ENCODE measurements at regions not wholly inside any gene's neighbourhood (a gene's known extent, or its start where the extent isn't known, plus 50 kb on each side); places are given as distances from the start of the nearest gene placed in this dataset.
A peak's percentile ranks its signal among the peaks of the same experiment; 100 is the strongest.
"Not testable (repeated sequence)": the region's sequence is repeated elsewhere in the genome, so short reads cannot be mapped to it uniquely, and the experiment has no call there.

DNA sequence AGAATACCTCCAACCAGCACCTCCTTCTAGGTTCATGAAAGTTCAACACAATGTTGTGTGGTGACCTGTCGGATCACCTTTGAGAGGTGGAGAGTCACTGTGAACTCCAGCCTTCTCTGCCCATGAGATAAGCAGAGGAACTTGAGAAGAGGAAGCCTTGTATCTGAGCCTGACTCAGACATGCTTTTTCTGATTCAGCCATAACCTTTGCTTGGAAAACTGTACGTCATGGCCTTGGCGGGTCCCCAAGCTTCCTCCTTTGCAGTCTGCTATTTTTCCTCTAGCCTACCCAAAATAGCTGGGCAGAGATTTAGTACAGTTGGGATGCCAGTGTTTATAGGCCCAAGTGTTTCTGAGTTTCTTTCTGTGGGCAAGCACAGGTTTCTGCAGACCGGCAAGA, 274.7 kb downstream of the CETN3 start:
- DNase-seq (ENCODE audit: low read depth) = peak; percentile 69

DNA sequence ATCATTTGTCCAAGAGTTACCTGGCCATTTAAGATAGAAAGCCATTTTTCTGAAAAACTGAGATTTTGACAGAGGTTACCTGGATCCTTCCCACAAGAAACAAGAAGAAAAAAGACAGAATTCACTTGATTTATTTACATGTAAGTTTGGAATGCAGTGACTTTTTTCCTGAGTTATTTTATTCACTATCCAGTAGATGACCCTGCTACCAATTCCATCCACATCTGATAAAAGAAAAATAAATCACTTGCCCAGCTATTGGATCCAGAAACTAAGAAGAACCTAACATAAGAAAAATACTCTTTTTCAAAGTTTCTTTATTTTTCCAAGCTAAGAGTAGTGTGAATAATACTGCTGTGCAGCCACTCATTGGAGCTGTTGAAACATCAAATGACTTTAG, 275.2 kb downstream of the CETN3 start:
- DNase-seq (ENCODE audit: low read depth) = no peak

DNA sequence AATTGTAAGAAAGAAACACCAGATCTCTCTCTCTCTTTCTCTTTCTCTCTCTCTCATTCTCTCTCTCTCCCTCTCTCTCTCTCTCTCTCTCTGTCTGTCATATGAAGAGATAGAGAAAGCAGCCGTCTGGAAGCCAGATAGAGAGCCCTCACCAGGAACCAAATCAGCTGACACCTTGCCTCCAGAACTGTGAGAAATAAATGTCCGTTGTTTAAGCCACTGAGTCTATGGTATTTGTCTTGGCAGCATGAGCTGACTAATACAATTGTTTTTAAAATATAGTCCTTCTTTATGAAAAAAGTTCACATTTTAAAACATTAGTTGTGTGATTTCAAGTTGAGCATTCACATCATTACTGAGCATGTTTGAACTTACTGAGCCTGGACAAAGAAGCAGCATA, 275.6 kb downstream of the CETN3 start:
- DNase-seq (ENCODE audit: low read depth) = no peak

DNA sequence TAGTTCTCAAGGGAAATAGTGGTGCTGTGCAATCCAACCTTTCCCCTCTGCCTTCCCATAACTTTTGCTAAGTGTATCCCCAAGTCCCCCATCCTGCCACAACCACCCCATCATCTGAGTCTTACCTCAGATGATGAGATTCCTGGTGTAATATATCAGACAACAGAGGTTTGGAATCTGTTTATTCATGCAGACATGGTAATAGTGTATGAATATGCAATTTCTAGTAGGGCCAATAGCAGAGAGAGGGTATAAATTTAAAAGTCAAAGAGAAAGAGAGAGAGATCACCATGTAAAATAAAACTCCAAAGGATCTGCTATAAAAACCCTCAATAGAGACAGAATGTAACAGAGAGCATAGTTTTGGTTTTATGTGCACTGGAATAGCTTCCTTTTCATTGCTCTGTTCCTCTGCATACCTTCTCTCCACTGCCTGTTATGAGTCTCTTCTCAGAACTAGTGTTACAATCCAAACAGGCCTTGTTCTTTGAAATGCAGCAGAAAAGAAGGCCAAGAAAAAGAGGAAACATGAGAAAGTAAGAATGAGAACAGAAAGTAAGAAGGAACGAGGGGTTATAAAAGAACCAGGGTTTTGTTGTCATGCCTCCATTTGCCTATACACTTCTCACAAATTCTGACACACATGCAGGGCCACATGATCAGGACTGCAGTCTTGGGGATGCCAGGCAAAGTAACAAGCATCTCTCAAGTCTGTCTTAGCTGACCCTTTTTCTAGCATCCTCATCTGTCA, 278.0 kb downstream of the CETN3 start:
- no peak for DNase-seq (ENCODE audit: low read depth)

DNA sequence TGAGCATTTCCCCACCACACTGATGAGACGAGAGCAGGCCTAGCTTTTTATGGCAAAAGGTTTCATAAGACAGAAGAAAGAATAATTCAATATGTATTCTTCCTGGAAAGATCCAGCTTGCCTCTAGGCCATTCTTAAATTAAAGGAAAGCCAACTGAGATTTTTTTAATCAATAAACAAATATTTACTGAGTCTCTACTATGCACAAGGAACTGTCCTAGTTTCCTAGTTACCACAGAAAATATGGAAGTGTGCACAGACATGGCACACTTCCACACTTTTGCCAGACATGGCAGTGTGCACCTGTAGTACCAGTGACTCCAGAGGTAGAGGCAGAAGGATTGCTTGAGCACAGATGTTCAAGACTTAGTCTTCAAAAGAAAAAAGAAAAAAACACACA, 281.0 kb downstream of the CETN3 start:
- DNase-seq (ENCODE audit: low read depth) = no peak

DNA sequence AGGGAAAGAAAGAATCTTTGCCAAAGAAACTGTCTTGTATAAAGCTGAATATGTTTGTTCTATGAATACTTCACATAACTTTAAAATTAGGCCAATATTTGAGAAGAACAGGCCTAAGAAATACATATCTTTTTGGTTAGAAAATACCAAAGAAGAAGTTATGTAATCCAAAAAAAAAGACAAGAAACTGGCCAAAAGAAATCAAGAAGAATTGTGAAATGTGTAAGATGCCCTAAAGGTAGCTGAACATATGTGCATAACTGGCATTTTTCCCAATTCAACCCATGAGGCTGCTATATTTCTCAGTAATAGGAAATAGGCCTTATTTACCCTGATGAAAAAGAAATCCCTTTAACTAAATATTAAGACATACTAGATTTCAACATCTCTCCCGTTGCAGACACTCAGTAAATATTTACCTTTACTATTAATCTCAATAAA, 290.0 kb downstream of the CETN3 start:
- DNase-seq (ENCODE audit: low read depth) = no peak

DNA sequence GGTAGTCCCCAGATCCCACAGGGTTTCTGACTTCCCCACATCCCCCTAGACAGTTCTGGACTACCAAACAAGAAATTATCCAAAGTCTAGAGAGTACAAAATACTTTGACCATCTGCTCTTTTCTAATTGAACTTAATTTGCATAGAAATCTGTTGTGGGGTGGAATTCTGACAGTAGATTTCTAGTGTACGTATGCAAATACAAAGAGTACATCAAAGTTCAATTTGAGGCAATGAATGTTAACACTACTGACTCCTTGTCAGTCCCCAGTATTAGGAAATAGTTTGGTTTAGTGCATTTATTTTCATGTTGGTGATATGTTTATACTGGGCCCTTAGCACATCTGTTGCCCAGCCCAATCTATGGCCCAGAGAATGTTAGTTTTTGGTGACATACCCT, 292.6 kb downstream of the CETN3 start:
- DNase-seq (ENCODE audit: low read depth) = no peak

DNA sequence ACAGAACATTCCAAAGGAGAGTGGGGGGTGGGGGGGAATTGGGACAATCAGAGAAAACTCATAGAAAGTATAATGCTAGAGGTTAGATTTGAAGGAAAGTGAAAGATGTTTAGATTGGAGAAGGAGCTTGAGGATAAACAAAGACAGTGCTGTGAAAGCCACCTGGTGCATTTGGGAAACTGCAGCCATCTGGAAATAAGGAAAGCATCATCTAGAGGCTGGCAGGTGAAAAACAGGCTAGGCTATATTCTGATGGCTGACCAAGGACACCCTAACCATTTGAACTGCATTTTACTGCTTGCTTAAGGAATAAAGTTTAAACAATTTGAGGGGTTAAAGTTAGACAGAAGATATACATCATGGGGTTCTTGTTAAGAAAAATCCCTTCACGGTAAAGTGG, 296.4 kb downstream of the CETN3 start:
- no peak for DNase-seq (ENCODE audit: low read depth)

DNA sequence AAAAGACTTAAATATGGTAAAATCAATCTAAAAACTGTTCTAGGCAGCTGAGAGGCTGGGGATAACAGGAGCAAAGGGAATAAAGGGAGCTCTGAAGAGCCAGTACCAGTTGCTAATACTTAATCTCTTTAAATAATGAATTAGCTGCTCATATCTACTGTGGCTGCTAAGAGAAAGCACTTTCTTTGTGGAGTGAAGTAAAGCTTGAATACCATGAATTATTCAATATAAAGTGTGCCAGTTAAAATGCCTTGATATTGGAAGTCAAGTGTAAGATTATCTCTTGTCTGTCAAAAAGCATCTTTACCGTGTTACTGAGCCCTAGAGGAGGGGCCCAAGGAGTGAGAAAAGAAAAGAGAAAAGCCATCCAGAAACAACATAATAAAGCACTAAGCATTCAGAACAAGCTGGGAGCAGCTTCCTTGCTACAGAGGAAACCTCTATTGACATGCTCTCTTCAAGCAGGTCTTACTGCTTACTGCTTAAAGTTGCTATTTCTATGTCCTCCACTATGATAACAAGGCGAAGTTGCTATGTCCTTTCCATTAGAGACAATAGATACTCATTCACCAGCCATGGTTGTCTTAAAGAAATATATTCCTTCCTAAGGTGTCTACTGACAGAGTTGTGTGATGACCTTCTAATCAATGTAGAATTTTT, 297.4 kb downstream of the CETN3 start:
- DNase-seq (ENCODE audit: low read depth) = no peak

DNA sequence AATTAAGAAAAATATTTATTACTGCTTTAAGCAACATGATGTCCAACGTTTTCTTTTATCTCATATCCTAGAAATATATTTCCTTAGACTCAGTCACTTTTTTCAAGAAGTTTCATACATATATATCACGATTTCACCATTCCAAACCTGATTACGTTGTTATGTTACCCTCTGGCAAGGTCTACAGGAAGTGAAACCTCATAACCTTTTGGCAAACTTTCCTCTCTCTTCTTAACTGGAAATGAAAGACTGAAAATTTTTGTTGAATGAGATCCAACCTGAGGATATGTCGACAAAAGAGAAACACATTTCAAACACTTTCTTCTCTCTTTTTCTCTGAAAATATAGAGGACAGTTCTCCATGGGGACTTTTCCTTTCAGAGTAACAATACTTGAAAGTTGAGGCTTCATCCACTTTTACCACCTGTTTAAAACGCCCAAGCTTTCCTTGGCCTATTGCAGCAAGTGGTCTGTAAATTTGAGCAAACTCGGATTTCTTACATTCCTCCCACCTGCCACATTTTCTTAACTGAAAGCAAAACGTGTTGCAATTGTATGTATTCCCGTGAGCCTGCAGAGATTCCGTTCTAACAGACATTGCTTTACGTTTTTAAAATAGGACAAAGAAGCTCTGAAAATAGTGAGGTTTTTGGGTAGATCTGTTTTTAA, 298.1 kb downstream of the CETN3 start:
- no peak for DNase-seq (ENCODE audit: low read depth)

DNA sequence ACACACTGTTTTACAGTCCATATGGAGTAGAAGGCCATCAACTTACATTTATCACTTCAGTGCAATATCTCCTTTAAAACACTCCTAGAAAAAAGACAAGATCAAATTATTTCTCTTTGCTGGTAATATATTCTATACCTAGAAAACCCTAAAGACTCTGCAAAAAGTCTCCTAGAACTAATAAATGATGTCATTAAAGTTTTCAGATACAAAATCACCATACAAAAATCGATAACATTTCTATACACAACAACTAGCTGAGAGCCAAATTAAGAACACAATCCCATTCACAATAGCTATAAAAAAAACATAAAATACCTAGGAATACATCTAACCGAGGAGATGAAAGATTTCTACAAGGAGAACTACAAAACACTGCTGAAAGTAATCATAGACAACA, 300.3 kb downstream of the CETN3 start:
- DNase-seq (ENCODE audit: low read depth) = no peak

DNA sequence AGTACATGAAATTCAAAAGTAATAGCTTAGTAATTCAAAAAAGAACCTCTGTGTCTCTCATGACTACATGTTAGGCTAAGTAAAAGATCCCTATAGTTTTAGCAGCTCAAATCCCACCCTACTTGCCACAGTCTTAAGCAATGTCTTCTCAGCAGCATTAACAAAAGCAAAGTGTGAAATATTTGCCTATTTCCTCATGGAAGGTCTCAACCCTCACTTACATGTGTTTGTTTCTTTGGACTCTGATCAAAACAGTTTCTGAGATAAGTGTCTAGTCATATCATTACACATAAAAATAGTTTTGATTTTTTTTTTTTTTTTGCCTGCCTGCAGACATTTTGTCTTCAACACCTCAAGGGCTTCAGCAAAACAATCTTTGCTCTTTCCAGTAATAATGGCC, 310.5 kb downstream of the CETN3 start:
- DNase-seq (ENCODE audit: low read depth) = no peak

DNA sequence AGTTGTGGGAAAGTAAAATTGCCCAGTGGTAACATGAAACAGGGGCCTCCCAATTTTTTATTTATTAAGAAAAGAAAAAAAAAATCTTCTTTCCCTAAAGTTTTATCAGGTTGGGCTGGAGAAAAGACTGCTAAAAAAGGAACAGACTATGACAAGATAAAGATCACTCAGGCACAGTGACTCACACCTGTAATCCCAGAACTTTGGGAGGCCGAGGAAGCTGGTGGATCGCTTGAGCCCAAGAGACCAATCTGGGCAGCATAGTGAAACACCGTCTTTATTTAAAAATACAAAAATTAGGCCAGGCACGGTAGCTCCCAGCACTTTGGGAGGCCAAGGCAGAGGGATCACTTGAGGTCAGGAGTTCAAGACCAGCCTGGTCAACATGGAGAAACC, 312.5 kb downstream of the CETN3 start:
- DNase-seq (ENCODE audit: low read depth) = no peak

DNA sequence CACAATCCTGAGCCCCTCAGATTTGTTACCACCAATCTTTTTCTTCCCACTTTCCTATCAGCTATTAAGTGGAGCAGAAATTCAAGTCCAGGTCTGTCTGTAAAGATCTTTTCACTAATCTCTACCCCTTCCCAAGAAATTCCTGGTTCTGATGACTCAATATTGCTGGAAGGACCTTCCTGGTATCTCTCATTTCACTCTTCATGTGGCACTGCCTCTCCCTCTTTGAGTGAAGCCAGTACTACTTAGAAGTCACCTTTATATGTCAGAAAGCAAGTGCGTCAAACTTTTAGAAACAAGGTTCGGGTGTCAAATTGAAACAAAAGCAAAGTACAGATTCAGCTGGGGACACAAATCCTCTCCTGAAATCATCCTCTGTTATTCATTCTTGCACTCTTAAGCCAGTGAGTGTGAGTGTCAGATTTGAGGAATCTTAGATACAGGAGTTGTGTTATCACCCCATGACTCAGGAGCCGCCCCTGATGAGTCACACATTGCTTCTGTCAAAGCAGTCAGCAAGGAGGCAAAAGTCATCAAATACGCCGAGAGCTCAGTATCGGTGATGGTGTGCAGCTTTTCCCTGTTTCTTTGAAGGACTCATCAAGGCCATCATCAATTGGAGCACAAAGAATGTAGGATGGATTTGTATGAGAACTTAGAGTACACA, 313.0 kb downstream of the CETN3 start:
- peak; percentile 81 for DNase-seq (ENCODE audit: low read depth)

DNA sequence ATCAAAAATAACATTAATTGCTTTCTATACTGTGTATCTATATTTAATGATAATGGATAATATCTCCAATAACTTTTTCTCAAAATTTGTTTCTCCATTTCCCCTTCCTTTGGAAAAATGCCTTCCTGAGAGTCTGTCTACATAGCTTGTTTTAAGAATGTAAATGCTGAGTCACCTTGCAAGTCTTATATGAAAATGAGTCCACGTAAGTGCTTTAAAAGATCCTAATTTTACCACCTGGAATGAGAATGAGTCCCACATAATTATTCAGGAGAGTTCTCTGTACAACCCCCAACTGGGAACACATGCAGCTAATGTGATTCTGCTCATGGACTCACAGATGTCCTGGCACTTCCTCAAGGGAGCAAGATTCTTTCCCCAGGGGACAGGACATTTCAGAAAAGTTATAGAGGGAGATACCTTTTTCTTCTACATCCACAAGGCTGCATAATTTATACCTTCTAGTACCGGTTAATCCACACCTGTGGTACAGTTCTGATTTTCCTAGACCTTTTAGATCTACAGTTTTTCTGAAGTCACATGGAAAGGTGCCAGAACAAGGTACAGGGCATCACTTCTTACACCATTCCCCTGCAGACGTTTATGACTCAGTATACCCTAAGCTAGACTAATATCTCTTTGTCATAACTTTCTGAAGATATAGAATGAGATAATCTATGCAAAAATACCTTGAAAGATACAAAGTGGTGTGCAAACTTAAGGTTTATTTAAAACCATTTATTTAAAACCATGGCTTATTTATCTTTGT, 314.1 kb downstream of the CETN3 start:
- DNase-seq (ENCODE audit: low read depth) = no peak

DNA sequence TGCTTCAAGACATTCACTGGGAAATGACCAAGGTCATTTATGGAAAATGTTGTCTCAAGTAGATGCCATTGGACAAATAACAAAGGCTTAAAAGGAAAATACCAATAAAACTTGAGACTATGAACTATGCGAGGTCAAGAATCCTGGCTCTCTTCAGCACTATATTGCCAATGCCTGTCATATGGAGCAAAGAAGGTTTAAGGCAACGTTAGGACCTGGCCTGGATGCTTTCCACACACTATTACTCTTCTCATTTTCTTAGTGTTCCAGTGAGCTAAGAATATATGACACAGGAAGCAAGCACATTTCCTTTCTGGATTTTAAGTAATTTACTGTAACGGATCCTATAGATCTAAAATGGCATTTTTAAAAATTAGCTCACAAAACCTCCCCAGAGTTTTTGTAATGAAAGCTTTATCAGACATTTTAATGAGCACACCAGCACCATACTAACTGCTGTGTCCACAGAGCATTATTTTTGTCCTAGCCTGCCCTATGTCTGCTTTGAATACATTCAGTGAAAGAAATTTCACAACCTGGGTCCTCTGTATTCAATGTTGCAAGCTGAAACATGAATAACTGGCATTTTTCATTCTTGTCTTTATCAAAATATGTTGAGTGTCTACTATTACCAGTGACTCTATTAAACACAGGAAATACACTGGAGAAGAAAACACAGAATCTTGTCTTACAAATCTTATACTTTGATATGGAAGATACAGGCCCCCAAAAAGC, 315.6 kb downstream of the CETN3 start:
- no peak for DNase-seq (ENCODE audit: low read depth)

DNA sequence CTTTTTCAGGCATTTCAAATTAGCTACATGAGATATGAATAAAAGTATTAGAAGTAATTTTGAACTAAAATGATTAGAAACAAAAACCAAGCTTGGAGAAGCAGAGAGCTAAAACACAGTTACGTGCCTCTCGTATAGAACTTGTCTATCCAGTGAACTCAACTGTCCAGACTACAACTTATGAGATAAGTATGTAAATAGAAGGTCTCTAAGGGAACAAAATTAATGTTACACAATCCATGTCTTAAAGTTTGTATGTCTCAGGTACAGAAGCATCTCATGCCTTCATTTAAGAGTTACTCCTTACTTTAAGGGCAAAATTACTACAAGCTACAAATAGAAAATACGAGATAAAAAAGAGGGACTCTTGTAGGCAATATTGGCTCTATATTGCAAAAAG, 316.8 kb downstream of the CETN3 start:
- no peak for DNase-seq (ENCODE audit: low read depth)

DNA sequence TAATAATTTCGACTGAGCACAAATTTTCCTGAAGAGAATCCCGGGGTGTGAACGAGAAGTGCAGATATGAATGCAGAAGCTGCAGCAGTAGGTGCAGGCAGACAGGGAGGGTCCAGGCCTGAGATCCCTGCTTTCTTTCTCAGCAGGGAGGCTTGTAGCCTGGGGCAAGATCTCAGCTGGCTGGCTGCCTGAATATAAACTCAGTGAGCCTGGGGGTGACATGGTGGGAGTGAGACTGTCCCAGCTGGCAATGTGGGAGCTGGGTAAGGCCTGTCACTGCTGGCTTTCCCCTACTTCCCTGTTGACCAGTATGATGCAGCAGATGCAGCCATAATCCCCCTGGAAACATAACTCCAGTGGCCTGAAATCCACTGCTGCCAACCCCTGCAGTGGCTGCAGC, 325.2 kb downstream of the CETN3 start:
- no peak for DNase-seq (ENCODE audit: low read depth)

DNA sequence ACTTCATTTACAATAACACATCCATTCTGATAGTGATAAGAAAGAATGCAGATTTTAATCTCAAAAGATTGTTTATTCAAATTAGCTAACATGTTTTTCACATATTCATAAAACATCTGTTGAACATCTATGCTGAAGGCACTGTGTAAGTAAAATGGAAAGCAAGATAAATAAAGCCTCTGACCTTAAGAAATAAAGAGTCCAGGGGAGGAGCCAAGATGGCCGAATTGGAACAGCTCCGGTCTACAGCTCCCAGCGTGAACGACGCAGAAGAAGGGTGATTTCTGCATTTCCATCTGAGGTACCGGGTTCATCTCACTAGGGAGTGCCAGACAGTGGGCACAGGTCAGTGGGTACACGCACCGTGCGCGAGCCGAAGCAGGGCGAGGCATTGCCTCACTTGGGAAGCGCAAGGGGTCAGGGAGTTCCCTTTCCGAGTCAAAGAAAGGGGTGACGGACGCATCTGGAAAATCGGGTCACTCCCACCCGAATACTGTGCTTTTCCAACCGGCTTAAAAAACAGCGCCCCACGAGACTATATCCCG, 336.5 kb downstream of the CETN3 start:
- not testable (repeated sequence) for DNase-seq (ENCODE audit: low read depth)

DNA sequence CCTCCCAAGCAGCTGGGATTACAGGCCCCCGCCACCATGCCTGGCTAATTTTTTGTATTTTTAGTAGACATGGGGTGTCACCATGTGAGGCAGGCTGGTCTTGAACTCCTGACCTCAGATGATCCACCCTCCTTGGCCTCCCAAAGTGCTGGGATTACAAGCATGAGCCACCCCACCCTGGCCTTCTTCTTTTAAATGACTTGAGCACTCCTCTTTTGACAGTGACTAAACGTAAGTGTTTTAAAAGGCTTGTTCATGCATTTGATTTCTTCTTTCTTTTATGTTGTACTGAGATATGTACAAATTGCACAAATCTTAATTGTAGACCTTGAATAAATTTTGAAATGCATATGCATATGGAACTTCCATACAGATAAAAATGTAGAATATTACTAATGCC, 337.9 kb downstream of the CETN3 start:
- no peak for DNase-seq (ENCODE audit: low read depth)

Data from HT1080 (cell line).